Naive thymus-derived CD8-positive, alpha-beta T cell (primary cell): ENCODE measurements at regions not wholly inside any gene's neighbourhood (a gene's known extent, or its start where the extent isn't known, plus 50 kb on each side); places are given as distances from the start of the nearest gene placed in this dataset.

ENCODE experiments used
- ATAC-seq, 2 donors: fragments of 150-1000 bp; cut with Tn5 transposase in 1 of 2; sonication (Bioruptor Pico), chemical (Tn5 transposase) in 1 of 2; 1 replicate in 1 of 2; 2 replicates in 1 of 2; pipeline ENCODE4 v1.10.0; 2021; ENCODE audit warnings: mild to moderate bottlenecking in 2 of 2, moderate library complexity in 2 of 2
- POLR2A ChIA-PET: fragments of 350-600 bp; sonication (Branson Sonifier 250); formaldehyde crosslinking; loops from one replicate; lab custom pipeline; 2021; ENCODE audit warnings: antibody characterized with exemption; lab: Charles Lee
- DNase-seq, 10 donors: peaks; one replicate each; pipeline versions ENCODE4 v3.0.0 to v3.0.0-alpha.2; 2020 to 2022
- H3K27ac Mint-ChIP-seq, 10 donors: one replicate each; pipeline ENCODE4 v1.8.0; 2020 to 2022; ENCODE audit warnings: mild to moderate bottlenecking in 10 of 10, mixed read lengths in 10 of 10, moderate library complexity in 4 of 10, inconsistent platforms in 1 of 10
- H3K27me3 Mint-ChIP-seq, 5 donors: one replicate each; pipeline ENCODE4 v1.8.0; 2021 to 2022; ENCODE audit warnings: mixed read lengths in 5 of 5
- H3K36me3 Mint-ChIP-seq, 3 donors: one replicate each; pipeline ENCODE4 v1.8.0; 2020 to 2022; ENCODE audit warnings: mixed read lengths in 3 of 3, mild to moderate bottlenecking in 2 of 3, inconsistent platforms in 1 of 3
- H3K4me1 Mint-ChIP-seq, 4 donors: one replicate each; pipeline ENCODE4 v1.8.0; 2021 to 2022; ENCODE audit warnings: mixed read lengths in 4 of 4
- H3K4me3 Mint-ChIP-seq, 10 donors: one replicate each; pipeline ENCODE4 v1.8.0; 2020 to 2022; ENCODE audit warnings: mild to moderate bottlenecking in 10 of 10, mixed read lengths in 10 of 10, moderate library complexity in 6 of 10, inconsistent platforms in 1 of 10
- H3K9me3 Mint-ChIP-seq, 9 donors: one replicate each; pipeline ENCODE4 v1.8.0; 2020 to 2022; ENCODE audit warnings: mixed read lengths in 9 of 9, mild to moderate bottlenecking in 3 of 9, inconsistent platforms in 1 of 9, moderate library complexity in 1 of 9

DNA sequence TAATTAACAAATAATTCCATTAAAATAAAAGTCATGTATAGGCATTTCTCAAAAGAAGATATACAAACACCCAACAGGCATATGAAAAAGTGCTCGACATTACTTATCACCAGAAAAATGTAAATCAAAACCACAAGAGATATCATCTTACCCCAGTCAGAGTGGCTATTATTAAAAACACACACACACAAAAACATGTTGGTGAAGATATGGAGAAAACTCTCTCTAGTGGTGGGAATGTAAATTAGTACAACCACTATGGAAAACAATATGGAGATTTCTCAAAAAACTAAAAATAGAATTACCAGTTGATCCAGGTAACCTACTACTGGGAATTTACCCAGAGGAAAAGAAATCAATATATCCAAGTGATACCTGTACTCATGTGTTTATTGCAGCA, 966.3 kb upstream of the POU3F3 start:
- ATAC-seq: no peak
- no peaks in the 10 kb centered on the region for H3K27me3 Mint-ChIP-seq
- no peak overlapping the region for H3K4me3 Mint-ChIP-seq
- H3K36me3 Mint-ChIP-seq: no peaks in the 10 kb centered on the region
- H3K4me1 Mint-ChIP-seq: no peaks in the 10 kb centered on the region
- H3K27ac Mint-ChIP-seq: no peak overlapping the region
- DNase-seq: no peak
- H3K9me3 Mint-ChIP-seq: peaks cover 0 to 15% (median 5%) of the 10 kb centered on the region in 9 donors
- POLR2A ChIA-PET: no interaction called here

DNA sequence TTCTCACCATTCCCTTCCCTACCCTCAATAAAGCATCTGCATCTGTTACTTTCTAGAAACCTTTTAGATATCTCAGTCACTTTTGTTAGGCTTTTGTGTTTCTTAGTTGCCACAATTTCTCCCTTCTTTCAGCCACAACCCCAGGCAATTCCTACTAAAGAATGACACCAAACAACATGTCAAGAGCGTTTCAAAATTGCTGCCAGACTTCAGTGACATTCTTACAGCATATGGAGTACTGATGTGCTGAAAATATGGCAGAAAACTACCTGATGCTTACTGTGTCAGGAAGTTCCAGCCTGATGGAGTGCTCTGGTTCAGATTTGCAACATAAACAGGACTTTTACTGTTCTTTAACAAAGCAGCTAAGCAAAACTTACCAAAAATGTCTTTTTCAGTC, 957.7 kb upstream of the POU3F3 start:
- no peaks in the 10 kb centered on the region for H3K27me3 Mint-ChIP-seq
- POLR2A ChIA-PET: no interaction called here

DNA sequence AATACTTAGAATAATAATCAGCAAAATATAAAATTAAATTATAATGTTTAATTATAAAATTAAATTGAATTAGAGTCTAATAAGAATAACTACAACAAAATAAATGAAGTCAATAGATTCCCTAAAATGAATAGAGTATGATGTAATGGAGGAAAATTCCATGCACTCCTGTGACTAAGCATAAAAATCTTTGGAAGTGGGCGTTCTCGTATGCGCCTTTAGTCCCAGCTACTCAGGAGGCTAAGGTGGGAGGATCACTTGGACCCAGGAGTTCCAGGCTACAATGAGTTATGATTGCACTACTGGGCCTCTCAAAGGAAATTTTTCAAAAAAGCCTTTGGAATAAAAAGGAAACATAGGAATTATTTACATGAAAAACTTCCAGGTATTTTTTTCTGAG, 955.4 kb upstream of the POU3F3 start:
- DNase-seq: no peak
- ATAC-seq: no peak
- no peak overlapping the region for H3K4me3 Mint-ChIP-seq
- H3K27ac Mint-ChIP-seq: no peak overlapping the region
- peaks cover 0 to 15% (median 2%) of the 10 kb centered on the region in 9 donors for H3K9me3 Mint-ChIP-seq
- no peaks in the 10 kb centered on the region for H3K36me3 Mint-ChIP-seq
- POLR2A ChIA-PET: no interaction called here
- H3K27me3 Mint-ChIP-seq: no peaks in the 10 kb centered on the region
- no peaks in the 10 kb centered on the region for H3K4me1 Mint-ChIP-seq

More for the DNA sequence above, 957.7 kb upstream of the POU3F3 start:
- H3K9me3 Mint-ChIP-seq: peaks cover 0 to 4% (median 0%) of the 10 kb centered on the region in 9 donors
- H3K4me1 Mint-ChIP-seq: no peaks in the 10 kb centered on the region
- no peaks in the 10 kb centered on the region for H3K36me3 Mint-ChIP-seq
- no peak overlapping the region for H3K27ac Mint-ChIP-seq
- DNase-seq: no peak
- no peak for ATAC-seq
- H3K4me3 Mint-ChIP-seq: no peak overlapping the region

DNA sequence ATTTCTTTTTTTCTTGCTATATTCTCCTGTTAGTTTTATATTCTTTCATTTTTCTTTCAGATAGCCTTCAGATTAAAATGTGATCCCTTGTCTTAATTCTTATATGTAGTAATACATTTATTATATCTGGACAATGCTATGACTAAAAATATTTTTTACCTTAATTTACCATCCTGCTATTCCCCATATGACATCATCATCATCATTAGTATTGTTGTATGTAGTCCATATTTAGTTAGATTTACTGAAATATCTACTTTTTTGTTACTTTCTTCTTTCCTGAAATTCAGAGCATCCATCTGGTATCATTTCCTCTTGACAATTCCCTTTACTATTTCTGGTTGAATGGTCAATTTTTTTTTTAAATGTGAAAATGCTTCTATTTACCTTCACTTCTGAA, 951.6 kb upstream of the POU3F3 start:
- no peaks in the 10 kb centered on the region for H3K36me3 Mint-ChIP-seq
- H3K27me3 Mint-ChIP-seq: no peaks in the 10 kb centered on the region
- DNase-seq (no peak), ATAC-seq (no peak)
- H3K27ac Mint-ChIP-seq: no peak overlapping the region
- H3K4me1 Mint-ChIP-seq: no peaks in the 10 kb centered on the region
- H3K9me3 Mint-ChIP-seq: peaks cover 0 to 15% (median 0%) of the 10 kb centered on the region in 9 donors
- H3K4me3 Mint-ChIP-seq: no peak overlapping the region
- POLR2A ChIA-PET: no interaction called here

DNA sequence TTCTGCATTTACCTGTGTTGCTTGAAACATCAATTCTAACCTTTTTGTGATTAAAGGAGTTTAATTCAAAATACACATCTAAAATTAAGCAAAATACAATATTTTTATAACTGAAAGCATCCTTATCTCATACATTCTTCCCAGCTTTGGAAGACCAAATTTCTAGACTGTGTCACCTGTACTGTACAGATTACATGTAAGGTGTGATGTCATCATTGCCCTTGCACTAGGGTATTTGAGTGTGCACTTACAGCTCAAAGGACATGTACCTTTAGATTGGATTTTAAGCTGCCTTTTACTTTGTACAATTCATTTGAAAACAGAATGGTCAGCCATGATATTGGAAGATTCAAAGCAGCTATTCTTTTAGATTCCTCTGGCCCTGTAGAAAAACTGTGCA, 932.8 kb upstream of the POU3F3 start:
- POLR2A ChIA-PET: no interaction called here
- no peaks in the 10 kb centered on the region for H3K4me1 Mint-ChIP-seq
- no peak overlapping the region for H3K4me3 Mint-ChIP-seq
- H3K9me3 Mint-ChIP-seq: peaks cover 5 to 30% (median 15%) of the 10 kb centered on the region in 9 donors
- peaks cover 0 to 1% (median 0%) of the 10 kb centered on the region in 5 donors for H3K27me3 Mint-ChIP-seq
- DNase-seq (no peak), ATAC-seq (no peak)
- H3K27ac Mint-ChIP-seq: no peak overlapping the region
- peaks cover 0 to 4% (median 0%) of the 10 kb centered on the region in 3 donors for H3K36me3 Mint-ChIP-seq

DNA sequence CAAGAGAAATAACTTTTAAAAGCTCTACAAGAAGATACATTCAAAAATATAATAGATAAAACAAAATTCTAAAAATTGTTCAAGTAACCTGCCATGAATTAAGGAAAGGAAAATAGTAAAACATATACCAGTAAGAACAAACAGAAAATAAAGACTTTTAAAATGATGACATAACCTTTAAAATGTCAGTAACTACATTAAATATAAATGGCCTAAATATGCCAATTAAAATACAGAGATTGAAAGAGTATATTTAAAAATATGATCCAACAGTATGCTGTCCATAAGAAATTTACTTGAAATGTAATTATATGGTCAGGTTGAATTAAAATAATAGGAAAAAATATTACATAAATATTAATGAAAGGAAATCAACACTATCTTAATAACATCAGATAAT, 911.7 kb upstream of the POU3F3 start:
- ATAC-seq (no peak), DNase-seq (no peak)
- no peaks in the 10 kb centered on the region for H3K36me3 Mint-ChIP-seq
- H3K9me3 Mint-ChIP-seq: peaks cover 1 to 33% (median 17%) of the 10 kb centered on the region in 9 donors
- POLR2A ChIA-PET: no interaction called here
- H3K27me3 Mint-ChIP-seq: no peaks in the 10 kb centered on the region
- no peaks in the 10 kb centered on the region for H3K4me1 Mint-ChIP-seq
- no peak overlapping the region for H3K4me3 Mint-ChIP-seq
- H3K27ac Mint-ChIP-seq: no peak overlapping the region

DNA sequence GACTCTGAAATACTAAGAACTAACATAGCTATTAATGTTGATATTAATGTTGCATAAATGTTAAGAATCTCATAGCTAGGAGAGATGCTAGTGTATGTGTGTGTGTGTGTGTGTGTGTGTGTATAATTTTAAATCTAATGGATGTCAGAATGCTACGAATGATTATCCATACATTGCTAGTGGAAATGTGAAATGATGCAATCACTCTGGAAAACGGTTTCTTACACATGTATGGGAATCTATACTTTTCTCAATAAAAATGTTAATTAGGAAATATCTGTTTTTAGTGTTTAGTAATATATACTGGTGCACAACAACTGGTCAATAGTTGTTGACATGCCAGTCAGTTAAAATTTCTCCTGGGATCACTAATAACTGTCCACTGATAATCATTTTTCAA, 908.8 kb upstream of the POU3F3 start:
- POLR2A ChIA-PET: no interaction called here
- H3K4me1 Mint-ChIP-seq: no peaks in the 10 kb centered on the region
- H3K36me3 Mint-ChIP-seq: no peaks in the 10 kb centered on the region
- H3K27me3 Mint-ChIP-seq: no peaks in the 10 kb centered on the region
- H3K27ac Mint-ChIP-seq: no peak overlapping the region
- ATAC-seq: no peak
- no peak overlapping the region for H3K4me3 Mint-ChIP-seq
- peaks cover 1 to 33% (median 17%) of the 10 kb centered on the region in 9 donors for H3K9me3 Mint-ChIP-seq
- DNase-seq: no peak

DNA sequence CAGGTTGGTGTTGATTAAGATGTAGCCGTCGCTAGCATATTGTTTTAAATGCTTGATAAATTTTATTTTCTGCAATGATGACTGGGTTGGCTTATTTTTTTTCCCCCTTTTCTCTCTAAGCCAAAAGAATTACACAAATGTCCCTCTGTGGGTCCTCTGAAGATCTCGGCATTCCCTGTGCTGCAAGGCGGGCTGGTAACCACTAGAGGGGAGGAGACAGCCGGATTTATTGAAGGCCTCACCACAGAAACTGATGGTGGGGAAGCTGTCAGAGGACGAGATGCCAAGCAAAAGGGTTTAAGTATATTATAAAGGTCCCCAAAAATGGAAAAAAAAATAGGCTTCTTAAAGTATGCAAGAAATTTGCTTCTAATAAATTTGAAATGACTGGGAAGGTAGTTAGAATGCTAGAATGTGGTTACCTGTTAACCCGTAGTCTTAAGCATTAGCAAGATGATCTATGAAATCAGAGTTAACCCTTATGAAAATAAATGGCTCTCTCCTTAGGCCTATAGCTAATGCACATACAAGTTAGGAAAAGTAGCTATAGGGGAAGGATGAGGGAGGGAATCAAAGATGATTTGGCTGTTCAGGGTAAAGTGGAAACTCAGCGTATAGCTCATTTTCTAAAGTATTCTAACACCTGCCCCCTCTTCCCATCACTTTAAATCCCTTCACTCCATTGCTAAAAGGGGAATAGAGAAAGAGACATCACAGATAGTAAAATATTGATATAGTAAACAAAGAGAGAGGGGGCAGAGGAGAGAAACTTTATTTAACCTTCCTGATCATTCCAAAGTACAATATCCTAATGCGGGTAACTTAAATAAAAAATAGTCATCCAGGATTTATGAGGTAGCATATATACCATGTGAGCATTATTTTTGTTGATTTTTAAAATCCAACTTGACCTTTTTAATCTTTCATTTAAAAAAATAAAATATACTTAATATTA, 894.5 kb upstream of the POU3F3 start:
- Mint-ChIP-seq H3K4me3 (no peak overlapping the region), H3K36me3 (no peaks in the 10 kb centered on the region), H3K9me3 (peaks cover 0 to 22% (median 2%) of the 10 kb centered on the region in 9 donors), H3K27me3 (peaks cover 0 to 2% (median 0%) of the 10 kb centered on the region in 5 donors), H3K4me1 (no peaks in the 10 kb centered on the region), H3K27ac (no peak overlapping the region)
- DNase-seq (no peak), ATAC-seq (no peak)
- POLR2A ChIA-PET: no interaction called here

DNA sequence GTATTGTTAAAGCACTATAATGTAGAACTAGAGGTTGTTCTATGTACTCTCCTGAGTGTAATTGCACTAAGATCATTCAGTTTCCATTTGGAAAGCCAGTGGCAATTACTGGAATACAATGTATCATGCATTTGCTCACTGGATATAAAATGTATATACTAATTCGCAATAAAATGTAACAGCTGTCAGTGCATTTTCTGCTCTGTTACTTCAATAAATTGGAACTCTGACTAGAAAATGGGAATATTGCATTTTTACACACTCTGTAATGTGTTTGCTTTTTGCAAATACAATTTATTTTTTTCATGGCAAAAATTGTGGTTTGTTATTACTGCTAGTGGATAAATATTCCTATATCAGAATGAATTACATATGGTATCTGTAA, 893.8 kb upstream of the POU3F3 start:
- H3K27me3 Mint-ChIP-seq: peaks cover 0 to 2% (median 0%) of the 10 kb centered on the region in 5 donors
- POLR2A ChIA-PET: no interaction called here
- H3K4me3 Mint-ChIP-seq: no peak overlapping the region
- no peak for DNase-seq
- H3K36me3 Mint-ChIP-seq: no peaks in the 10 kb centered on the region
- H3K9me3 Mint-ChIP-seq: peaks cover 0 to 22% (median 2%) of the 10 kb centered on the region in 9 donors
- ATAC-seq: no peak
- H3K27ac Mint-ChIP-seq: no peak overlapping the region
- H3K4me1 Mint-ChIP-seq: no peaks in the 10 kb centered on the region

DNA sequence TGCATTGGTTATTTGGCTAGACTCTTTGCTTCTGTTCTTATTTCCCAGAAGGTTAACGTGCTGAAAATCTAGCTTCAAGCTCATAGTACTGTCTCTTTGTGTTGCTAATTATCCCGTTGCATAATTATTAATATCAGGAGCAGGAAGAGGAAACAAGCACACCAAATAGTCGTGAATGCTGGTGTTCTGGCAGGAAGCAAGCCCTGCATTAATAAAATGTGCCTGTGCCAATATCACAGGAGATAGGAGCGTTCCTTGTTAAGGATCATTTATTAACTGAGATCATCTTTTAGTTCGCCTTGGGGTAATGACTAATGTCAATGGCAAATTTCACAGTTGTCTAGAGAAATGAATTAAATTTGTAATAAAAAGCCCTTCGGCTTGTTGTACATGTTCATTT, 893.0 kb upstream of the POU3F3 start:
- DNase-seq (no peak), ATAC-seq (no peak)
- H3K4me1 Mint-ChIP-seq: no peaks in the 10 kb centered on the region
- H3K9me3 Mint-ChIP-seq: peaks cover 0 to 21% (median 3%) of the 10 kb centered on the region in 9 donors
- H3K4me3 Mint-ChIP-seq: no peak overlapping the region
- POLR2A ChIA-PET: interaction anchor here (0.8 kb wide), 1 partner anchor 17 kb away, joined by 3 read pairs; no protein-coding TSS in a partner anchor
- peaks cover 0 to 2% (median 0%) of the 10 kb centered on the region in 5 donors for H3K27me3 Mint-ChIP-seq
- H3K27ac Mint-ChIP-seq: no peak overlapping the region
- H3K36me3 Mint-ChIP-seq: no peaks in the 10 kb centered on the region

DNA sequence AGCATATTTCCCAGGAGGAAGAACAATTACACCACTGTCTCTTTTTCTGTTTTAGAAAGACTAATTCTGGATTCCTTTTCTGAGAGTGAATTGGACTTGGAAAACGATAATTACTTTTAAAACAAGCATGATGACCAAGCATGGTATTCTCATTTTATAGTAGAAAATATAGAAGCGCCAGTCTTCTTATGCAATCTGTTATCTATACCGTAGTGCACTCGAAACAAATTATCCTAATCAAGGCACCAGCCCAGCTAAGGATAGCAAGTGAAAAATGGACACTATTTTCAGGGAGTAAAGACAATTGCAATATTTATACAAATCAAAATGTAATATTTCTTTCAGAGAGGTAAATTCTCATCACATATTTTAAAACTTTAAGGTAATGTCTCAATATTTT, 892.1 kb upstream of the POU3F3 start:
- Mint-ChIP-seq H3K9me3 (peaks cover 0 to 12% (median 3%) of the 10 kb centered on the region in 9 donors), H3K27ac (no peak overlapping the region)
- POLR2A ChIA-PET: no interaction called here

DNA sequence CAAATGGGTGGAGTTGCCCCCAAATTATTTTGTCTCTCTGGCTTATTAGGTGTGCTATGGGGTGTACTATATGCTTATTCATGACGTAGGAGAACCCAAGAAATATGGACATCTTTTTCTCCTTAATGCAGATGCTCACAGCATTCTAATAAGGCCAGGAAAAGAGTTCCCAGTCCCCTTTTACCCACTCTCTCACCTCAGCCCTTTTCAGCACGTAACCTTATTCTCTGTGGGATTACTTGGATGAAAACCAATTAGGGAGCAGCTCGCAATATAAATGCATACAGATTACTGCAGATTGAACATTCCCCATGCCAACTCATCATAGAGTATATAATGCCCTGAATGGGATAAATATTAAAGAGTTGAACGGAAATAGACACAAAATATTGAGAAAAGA, 891.2 kb upstream of the POU3F3 start:
- Mint-ChIP-seq H3K9me3 (peaks cover 0 to 12% (median 3%) of the 10 kb centered on the region in 9 donors), H3K27me3 (no peaks in the 10 kb centered on the region), H3K36me3 (no peaks in the 10 kb centered on the region), H3K4me1 (no peaks in the 10 kb centered on the region), H3K4me3 (no peak overlapping the region), H3K27ac (no peak overlapping the region)
- POLR2A ChIA-PET: no interaction called here
- DNase-seq (no peak), ATAC-seq (no peak)

More for the DNA sequence above, 892.1 kb upstream of the POU3F3 start:
- Mint-ChIP-seq H3K27me3 (no peaks in the 10 kb centered on the region), H3K36me3 (no peaks in the 10 kb centered on the region), H3K4me1 (no peaks in the 10 kb centered on the region), H3K4me3 (no peak overlapping the region)
- no peak for DNase-seq
- ATAC-seq: no peak

DNA sequence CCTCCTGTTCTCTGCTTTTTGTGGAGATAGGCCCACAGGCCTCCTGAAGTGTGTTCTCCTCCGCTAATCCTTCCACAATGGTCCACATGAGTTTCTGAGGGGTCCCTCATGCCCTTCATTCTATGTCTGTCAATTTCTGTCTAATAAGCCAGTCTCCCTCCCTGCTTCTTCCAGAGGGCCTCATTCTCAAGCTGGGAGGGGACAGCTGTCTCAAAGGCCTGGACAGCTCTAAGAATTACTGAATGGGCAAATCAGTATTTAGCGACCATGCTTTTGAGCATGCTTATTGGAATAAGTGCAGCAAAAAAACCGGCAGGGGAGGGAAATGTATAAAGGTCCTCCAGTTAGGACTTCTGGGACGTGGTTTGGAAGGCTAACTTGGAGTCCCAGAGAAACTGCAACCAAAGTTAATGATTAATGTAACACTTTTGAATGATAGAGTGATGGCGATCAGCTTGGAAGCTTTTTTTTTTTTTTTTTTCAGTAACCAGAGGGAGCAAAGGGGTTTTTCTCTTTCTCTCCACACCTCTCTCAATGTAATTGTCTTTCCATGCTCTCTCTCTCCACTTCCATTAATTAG, 890.7 kb upstream of the POU3F3 start:
- Mint-ChIP-seq H3K27me3 (no peaks in the 10 kb centered on the region), H3K9me3 (peaks cover 0 to 12% (median 3%) of the 10 kb centered on the region in 9 donors), H3K4me3 (no peak overlapping the region), H3K27ac (no peak overlapping the region), H3K36me3 (no peaks in the 10 kb centered on the region), H3K4me1 (no peaks in the 10 kb centered on the region)
- ATAC-seq (no peak), DNase-seq (no peak)
- POLR2A ChIA-PET: no interaction called here
